GM18499 (cell line): ENCODE measurements at regions not wholly inside any gene's neighbourhood (a gene's known extent, or its start where the extent isn't known, plus 50 kb on each side); places are given as distances from the start of the nearest gene placed in this dataset.

ENCODE experiments used
- ATAC-seq: cut with Tn5 transposase; IDR thresholded peaks from one replicate; pipeline ENCODE4 v1.9.1; 2021; ENCODE audit warnings: moderate number of reproducible peaks; ENCODE audit not compliant: insufficient read depth, unreplicated experiment

DNA sequence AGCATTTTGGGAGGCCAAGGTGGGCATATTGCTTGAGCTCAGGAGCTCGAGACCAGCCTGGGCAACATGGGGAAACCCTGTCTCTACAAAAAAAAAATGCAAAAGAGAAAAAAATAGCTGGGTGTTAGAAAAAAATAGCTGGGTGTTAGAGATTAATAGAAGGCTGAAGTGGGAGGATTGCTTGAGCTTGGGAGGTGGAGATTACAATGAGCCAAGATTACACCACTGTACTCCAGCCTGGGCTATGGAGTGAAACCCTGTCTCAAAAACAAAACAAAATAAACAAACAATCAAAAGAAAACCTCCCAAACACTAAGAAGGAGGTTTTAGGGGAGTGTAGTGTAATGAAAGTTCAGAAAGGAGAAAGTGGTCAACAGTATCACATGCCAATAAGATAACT is 202.1 kb downstream of the FLRT2 start:
- no peak for ATAC-seq

DNA sequence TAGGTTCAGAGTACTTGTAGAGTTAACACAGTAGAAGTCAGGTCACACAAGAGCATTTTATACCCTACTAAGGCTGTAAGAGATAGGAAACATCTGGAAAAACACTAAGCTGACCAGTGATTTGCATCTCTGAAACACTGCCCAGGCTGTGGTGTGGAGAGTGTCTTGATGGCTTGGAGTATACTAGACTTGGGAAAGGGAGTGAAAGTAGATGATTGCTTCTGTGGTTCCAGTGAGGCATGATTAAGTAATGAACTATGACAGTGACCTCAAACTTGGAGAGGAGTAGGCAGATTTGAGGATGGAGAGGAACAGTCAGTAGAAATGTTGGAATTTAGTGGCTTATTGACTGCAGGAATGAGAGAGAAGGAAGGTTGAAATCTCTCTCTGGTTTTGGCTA is 201.2 kb downstream of the FLRT2 start:
- ATAC-seq = no peak

DNA sequence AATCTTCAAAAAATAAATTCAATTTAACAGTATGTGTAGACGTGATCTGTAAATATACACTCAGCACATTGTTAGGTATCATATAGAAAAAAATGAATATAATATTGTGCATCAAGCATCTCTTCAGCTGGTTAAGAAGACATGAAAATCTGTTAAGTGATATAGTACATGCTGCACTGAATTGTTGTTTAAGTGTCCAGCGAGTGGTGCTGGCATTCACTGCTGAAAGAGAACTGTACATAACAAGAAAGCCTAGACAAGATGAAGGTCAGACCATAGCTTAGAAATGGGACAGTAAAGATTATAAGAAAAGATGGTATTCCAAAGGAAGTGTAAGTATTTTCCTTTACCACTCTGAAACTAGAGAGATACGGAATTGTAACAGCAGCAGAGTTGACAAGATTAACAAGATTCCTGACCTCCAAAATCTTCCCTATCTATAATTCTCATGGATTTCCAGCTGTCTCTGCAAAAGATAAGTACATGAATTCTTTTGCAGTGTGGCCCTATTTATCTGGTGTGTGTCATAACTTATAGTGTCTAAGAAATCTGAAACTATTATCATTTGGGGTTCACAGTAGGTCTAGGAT is 198.6 kb downstream of the FLRT2 start:
- no peak for ATAC-seq

DNA sequence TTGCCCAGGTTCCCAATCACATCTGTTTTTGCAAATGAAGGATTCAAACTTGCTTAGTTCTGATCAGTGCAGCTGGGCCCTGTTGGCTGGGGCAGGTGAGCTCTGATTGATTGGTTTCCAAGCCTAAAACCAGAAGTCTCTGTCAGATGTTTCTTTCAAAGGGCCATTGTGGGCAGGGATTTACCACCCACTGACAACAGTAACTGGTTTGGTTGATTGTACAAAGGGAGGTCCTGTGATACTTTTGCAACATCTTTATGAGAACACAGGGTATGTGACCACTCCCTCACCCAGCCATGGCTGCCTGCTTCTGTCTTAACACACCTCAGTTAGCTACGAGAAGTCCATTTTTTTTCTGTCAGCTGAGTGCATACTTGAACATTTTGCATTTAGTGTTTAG is 184.1 kb downstream of the FLRT2 start:
- no peak for ATAC-seq

DNA sequence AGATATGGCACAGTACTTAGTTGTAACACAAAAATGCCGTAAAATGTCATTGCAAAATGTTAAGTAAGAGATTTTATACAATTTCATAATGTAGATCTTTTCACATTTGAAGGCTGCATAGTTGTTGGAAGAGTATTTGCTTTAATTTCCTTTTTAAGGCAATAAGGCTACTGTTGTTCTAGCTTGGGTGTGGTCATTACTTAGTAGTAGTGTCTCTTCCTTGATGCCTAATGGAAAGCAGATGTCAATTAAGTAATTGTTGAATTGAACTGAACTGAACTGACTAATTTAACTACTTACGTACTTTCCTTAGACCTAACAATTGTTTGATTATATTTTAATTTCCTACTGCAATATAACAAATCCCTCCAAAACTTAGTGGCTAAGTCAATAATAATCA is 181.7 kb downstream of the FLRT2 start:
- ATAC-seq = no peak
